Prostate gland (tissue), 2 donors: ENCODE measurements at regions not wholly inside any gene's neighbourhood (a gene's known extent, or its start where the extent isn't known, plus 50 kb on each side); places are given as distances from the start of the nearest gene placed in this dataset.

Experiments
- CTCF ChIP-seq, 4 experiments: fragments of 200-600 bp in 2 of 4; fragments of 450-650 bp in 2 of 4; sonication (generic) in 2 of 4; IDR thresholded peaks; 1 replicate in 3 of 4; 2 replicates in 1 of 4; pipeline ENCODE4 v1.5.1; 2016 to 2019; ENCODE audit warnings: antibody characterized with exemption in 4 of 4, mild to moderate bottlenecking in 2 of 4, moderate library complexity in 2 of 4
- POLR2A ChIP-seq: fragments of 450-650 bp; IDR thresholded peaks from one replicate; pipeline ENCODE4 v1.6.1; 2016; ENCODE audit warnings: antibody characterized with exemption, mild to moderate bottlenecking
- POLR2AphosphoS5 ChIP-seq: sonication (generic); formaldehyde crosslinking; IDR thresholded peaks from one replicate; pipeline ENCODE4 v1.6.1; 2017; ENCODE audit warnings: antibody characterized with exemption

- TF ChIP-seq CTCF (IDR thresholded peaks at IDR 0.05) (no peak), POLR2A (no peak), POLR2AphosphoS5 (no peak)
These were observed 250.2 kb upstream of the CIBAR2 start for GRCh38 chr16:85362443-85362842.
